ENCODE measurements at regions not wholly inside any gene's neighbourhood (a gene's known extent, or its start where the extent isn't known, plus 50 kb on each side); places are given as distances from the start of the nearest gene placed in this dataset.

- no peaks in the 10 kb centered on the region for H3K9me2 ChIP-seq (replicated peaks; ENCODE audit: insufficient read depth, low read length)
- H3K79me2 ChIP-seq (ENCODE audit: low read length), result no peaks in the 10 kb centered on the region
- H3F3A ChIP-seq (ENCODE audit: insufficient read depth, low read length), result no peaks in the 10 kb centered on the region
- no peak overlapping the region for H3K9ac ChIP-seq (ENCODE audit: low read length)
- no peak overlapping the region for H3K4me3 ChIP-seq (ENCODE audit: low read length)
- H3K4me1 ChIP-seq (ENCODE audit: low read length), result no peaks in the 10 kb centered on the region
- DNase-seq, result no peak
- TF ChIP-seq EZH2 (optimal IDR thresholded peaks at IDR 0.05; ENCODE audit: low read depth, low read length) (no peak), CTCF (IDR thresholded peaks at IDR 0.05; ENCODE audit: low read length) (no peak), EZH2phosphoT487 (IDR thresholded peaks at IDR 0.05; ENCODE audit: low read length) (no peak)
- H3K4me2 ChIP-seq (ENCODE audit: low read depth, low read length), result no peak overlapping the region
- no peaks in the 10 kb centered on the region for H4K20me1 ChIP-seq (ENCODE audit: insufficient read depth, low read length)
- H3K36me3 ChIP-seq (replicated peaks; ENCODE audit: insufficient read depth, low read length), result no peaks in the 10 kb centered on the region
- H2AFZ ChIP-seq (ENCODE audit: low read length), result no peak overlapping the region
- H3K27ac ChIP-seq (ENCODE audit: low read length), result no peak overlapping the region
- no peaks in the 10 kb centered on the region for H3K9me3 ChIP-seq (replicated peaks; ENCODE audit: insufficient read depth, low read length)
- peaks cover 36% of the 10 kb centered on the region; the same call in 1 of the 2 replicates for H3K27me3 ChIP-seq (replicated peaks; ENCODE audit: insufficient read depth, low read length)
Observed at GRCh38 chr22:26114826-26115225, 54.4 kb upstream of the SEZ6L start.

DNA sequence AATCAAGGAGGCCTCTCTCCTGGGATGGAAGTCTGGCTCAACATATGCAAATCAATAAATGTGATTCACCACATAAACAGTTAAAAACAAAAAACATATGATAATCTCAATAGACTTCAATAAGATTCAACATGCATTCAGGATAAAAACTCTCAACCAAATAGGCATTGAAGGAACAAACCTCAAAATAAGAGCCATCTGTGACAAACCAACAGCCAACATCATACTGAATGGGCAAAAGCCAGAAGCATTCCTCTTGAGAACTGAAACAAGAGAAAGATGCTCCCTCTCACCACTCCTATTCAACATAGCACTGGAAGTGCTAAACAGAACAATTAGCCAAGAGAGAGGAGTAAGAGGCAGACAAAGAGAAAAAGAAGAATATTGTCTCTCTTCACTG is 54.0 kb upstream of the SEZ6L start:
- no peak overlapping the region for H3K4me2 ChIP-seq (ENCODE audit: low read depth, low read length)
- H3K9me3 ChIP-seq (replicated peaks; ENCODE audit: insufficient read depth, low read length), result no peaks in the 10 kb centered on the region
- no peaks in the 10 kb centered on the region for H3K36me3 ChIP-seq (replicated peaks; ENCODE audit: insufficient read depth, low read length)
- H3K9me2 ChIP-seq (replicated peaks; ENCODE audit: insufficient read depth, low read length), result no peaks in the 10 kb centered on the region
- no peak for DNase-seq
- H3K27ac ChIP-seq (ENCODE audit: low read length), result no peak overlapping the region
- H3F3A ChIP-seq (ENCODE audit: insufficient read depth, low read length), result no peaks in the 10 kb centered on the region
- no peaks in the 10 kb centered on the region for H4K20me1 ChIP-seq (ENCODE audit: insufficient read depth, low read length)
- H2AFZ ChIP-seq (ENCODE audit: low read length), result no peak overlapping the region
- no peak overlapping the region for H3K9ac ChIP-seq (ENCODE audit: low read length)
- H3K79me2 ChIP-seq (ENCODE audit: low read length), result no peaks in the 10 kb centered on the region
- no peak overlapping the region for H3K4me3 ChIP-seq (ENCODE audit: low read length)
- no peaks in the 10 kb centered on the region for H3K4me1 ChIP-seq (ENCODE audit: low read length)
- TF ChIP-seq EZH2 (optimal IDR thresholded peaks at IDR 0.05; ENCODE audit: low read depth, low read length), result no peak
- TF ChIP-seq CTCF (IDR thresholded peaks at IDR 0.05; ENCODE audit: low read length), result no peak
- peaks cover 40% of the 10 kb centered on the region for H3K27me3 ChIP-seq (replicated peaks; ENCODE audit: insufficient read depth, low read length)
